NCI-H146 treated with DMSO at 0.1 percent for 48 hours (cell line): ENCODE measurements at regions not wholly inside any gene's neighbourhood (a gene's known extent, or its start where the extent isn't known, plus 50 kb on each side); places are given as distances from the start of the nearest gene placed in this dataset.
"Not testable (repeated sequence)": the region's sequence is repeated elsewhere in the genome, so short reads cannot be mapped to it uniquely, and the experiment has no call there.

ENCODE experiments used
- DNase-seq: peaks from one replicate; lab custom pipeline; 2025; ENCODE audit not compliant: unreplicated experiment; lab: John Stamatoyannopoulos, UW

- no peak for DNase-seq
Measured at GRCh38 chr12:85626784-85627171, 209.4 kb downstream of the RASSF9 start.

DNA sequence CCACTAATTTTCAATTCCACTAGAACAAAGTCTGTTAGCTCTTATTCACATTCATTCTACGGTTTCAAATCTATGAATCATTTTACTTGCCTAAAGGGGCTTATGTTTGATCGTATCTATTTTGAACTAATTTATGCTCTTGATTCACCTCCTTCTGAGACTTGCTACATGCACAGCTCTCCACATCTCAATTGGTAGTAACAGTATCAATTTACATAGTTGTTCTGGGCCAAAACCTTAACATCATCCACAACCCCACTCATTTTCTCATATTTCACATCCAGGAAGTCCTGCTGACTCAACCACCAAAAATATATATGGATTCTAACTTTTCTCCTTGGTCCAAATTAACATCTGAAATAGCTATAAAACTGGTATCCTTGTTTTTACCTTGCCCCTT is 208.6 kb downstream of the RASSF9 start:
- DNase-seq = no peak

- DNase-seq = not testable (repeated sequence)
Measured at GRCh38 chr12:85628562-85628961, 207.6 kb downstream of the RASSF9 start.

GRCh38 chr12:85630851-85631250 is 205.4 kb downstream of the RASSF9 start:
- no peak for DNase-seq

DNA sequence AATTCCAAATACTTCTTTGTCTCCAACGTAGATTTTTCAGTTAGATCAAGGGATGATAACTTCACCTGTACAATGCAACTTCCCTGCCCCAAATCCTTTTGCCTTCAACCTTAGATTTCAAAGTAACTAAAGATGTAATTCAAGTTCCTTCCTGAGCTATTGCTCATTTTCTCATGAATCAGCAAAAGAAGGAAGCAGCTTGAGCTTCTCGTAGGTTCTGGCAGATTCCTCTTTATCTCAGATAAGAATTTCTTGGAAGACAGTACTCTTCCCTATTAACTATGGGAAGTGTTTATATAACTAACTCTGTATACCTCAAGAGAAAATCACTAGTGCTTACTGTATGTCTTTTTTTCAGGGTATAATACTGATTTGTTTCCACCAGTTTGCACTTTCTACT is 203.8 kb downstream of the RASSF9 start:
- no peak for DNase-seq

GRCh38 chr12:85633491-85633890 is 202.7 kb downstream of the RASSF9 start:
- DNase-seq = no peak

DNA sequence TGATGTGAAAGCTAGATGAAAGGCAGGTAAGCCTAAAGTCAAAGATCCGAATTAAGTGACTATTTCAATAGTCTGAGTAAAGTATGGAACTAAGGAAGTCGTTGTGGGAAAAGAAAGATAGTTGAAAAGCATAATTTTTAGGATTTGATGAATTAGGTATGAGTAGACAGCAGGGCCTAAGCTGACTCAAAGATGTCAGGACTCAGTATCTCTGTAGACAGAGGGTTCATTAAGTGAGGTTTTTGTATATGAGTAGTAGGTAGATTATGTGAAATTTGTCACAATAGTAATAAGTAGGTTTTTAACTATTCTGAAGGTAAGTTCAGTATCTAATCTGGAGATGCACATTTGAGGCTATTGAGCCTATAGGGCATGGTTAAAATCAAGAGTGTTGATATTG is 196.4 kb downstream of the RASSF9 start:
- DNase-seq = no peak

- DNase-seq = no peak
Measured at GRCh38 chr12:85641796-85642195, 194.4 kb downstream of the RASSF9 start.

- no peak for DNase-seq
Measured at GRCh38 chr12:85642288-85642687, 193.9 kb downstream of the RASSF9 start.

GRCh38 chr12:85642808-85643207 is 193.4 kb downstream of the RASSF9 start:
- DNase-seq = no peak

- no peak for DNase-seq
Measured at GRCh38 chr12:85644508-85644907, 191.7 kb downstream of the RASSF9 start.

GRCh38 chr12:85653731-85654455 is 182.3 kb downstream of the RASSF9 start:
- DNase-seq = no peak

GRCh38 chr12:85654456-85654840 is 181.8 kb downstream of the RASSF9 start:
- no peak for DNase-seq

- DNase-seq = no peak
Measured at GRCh38 chr12:85656561-85656960, 179.6 kb downstream of the RASSF9 start.

DNA sequence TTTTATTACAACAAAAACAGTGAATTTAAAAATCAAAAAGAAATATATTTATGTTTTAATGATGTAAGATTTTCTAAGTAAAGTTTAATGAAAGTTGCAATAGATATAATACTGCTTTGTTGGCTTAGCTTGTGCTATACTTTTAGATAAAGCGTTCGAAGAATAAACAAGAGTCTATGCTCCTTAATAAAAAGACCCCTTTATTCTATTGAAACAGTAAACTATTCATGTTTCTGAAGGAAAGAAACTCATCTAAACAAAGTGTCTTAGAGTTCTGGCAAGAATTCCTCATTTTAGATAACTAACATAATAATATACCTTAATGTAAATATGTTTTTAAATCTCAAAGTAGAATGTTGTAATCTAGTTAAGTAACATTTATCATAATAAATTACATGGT is 179.0 kb downstream of the RASSF9 start:
- no peak for DNase-seq

GRCh38 chr12:85657836-85658630 is 178.2 kb downstream of the RASSF9 start:
- no peak for DNase-seq

DNA sequence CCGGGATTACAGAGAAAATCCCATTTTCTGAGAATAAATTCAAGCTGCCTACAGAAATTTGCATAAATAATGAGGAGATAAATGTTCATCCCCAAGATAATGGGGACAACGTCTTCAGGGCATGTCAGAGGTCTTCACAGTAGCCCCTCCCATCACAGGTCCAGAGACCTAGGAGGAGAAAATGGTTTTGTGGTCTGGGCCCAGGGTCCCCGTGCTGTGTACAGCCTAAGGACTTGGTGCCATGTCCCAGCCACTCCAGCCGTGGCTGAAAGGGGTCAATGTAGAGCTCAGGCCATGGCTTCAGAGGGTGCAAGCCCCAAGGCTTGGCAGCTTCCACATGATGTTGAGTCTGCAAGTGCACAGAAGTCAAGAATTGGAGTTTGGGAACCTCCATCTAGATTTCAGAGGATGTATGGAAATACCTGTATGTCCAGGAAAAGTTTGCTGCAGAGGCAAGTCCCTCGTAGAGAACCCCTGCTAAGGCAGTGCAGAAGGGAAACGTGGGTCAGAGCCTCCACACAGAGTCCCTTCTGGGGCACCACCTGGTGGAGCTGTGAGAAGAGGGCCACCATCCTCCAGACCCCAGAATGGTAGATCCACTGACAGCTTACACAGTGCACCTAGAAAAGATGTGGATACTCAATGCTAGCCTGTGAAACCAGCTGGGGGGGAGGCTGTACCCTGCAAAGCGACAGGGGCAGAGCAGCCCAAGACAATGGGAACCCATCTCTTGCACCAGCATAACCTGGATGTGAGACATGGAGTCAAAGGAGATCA is 176.3 kb downstream of the RASSF9 start:
- DNase-seq = no peak

DNA sequence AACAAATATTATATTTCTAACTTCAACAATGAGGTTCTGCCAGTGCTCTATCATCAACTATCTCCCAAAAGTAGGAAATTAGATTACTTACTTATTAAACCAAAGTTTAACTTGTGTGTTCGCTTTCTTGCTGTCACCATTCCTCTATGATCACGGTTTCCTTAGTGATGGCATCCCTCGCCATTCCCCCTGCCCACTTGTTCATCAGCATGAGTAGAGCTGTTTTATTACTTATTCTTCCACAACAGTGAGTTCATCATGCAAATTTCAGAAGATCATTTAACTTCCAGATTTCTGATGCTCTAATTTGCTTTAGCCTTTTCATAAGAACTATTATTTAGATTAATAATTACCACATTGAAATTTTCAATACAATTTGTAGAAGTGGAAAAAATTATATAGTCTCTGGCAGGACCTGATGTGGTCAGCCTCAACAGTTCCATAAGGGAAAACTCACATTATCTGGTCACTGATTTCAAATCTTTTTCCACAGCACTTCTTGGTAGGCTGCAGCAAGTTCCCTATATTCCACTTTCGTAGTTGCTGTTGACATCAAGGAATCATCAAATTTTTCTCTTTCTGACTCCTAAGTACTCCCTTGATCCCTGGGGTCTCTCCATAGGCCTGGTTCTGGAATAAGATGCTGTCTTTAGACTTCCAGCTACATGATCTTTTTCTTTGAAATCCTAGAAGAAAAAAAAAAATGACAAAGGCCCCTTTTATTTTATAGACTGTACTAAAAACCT is 174.6 kb downstream of the RASSF9 start:
- DNase-seq = no peak

DNA sequence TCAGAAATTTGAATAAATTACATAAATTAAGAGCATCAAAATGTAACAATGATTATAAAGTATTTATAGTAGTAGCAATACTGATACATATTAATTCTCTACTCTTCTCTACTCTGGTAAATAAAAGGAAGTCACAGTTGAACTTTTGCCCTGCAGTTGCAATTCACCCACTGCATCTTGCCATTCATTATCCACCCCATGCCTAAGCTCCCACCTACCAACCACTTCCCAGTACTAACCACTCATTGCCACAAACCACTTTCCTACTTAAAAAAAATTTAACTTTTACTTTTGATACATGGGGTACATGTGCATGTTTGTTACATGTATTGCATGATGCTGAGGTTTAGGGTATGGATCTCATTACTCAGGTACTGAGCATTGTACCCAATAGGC is 174.0 kb downstream of the RASSF9 start:
- no peak for DNase-seq

DNA sequence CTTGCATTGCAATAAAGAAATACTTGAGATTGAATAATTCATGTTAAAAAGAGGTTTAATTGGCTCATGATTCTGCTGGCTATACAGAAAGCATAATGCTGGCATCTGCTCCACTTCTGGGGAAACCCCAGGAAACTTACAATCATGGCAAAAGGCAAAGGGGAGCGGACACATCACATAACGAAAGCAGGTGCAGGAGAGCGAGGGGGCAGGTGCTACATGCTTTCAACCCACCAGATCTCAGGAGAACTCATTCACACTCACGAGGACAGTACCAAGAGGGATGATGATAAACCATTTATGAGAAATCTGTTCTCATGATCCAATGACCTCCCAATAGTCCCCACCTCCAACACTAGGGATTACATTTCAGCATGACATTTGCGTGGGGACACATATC is 172.6 kb downstream of the RASSF9 start:
- no peak for DNase-seq

- no peak for DNase-seq
Measured at GRCh38 chr12:85664429-85664828, 171.8 kb downstream of the RASSF9 start.
